ENCODE measurements at regions not wholly inside any gene's neighbourhood (a gene's known extent, or its start where the extent isn't known, plus 50 kb on each side); places are given as distances from the start of the nearest gene placed in this dataset.

- TF ChIP-seq HOXB6 (CRISPR knock-in tag; IDR thresholded peaks at IDR 0.05; ENCODE audit: borderline replicate concordance) (no peak), KLF13 (tag; IDR thresholded peaks at IDR 0.05; ENCODE audit: borderline replicate concordance, low read depth) (no peak)
Measured at GRCh38 chr3:27643355-27643754, 78.8 kb downstream of the EOMES start (continued).

- Histone ChIP-seq H3K4me2 (ENCODE audit: insufficient read depth, low read length) (no peak overlapping the region), H3K4me3 (no peak overlapping the region), H3K4me1 (replicated peaks in 1 of 2; ENCODE audit: control insufficient read depth in 2 of 2, insufficient read depth in 2 of 2, low read length in 2 of 2) (no peaks in the 10 kb centered on the region), H3K36me3 (ENCODE audit: control insufficient read depth, insufficient read depth, low read length) (no peaks in the 10 kb centered on the region), H3K79me2 (ENCODE audit: control insufficient read depth, insufficient read depth, low read length) (no peaks in the 10 kb centered on the region), H3K27me3 (ENCODE audit: control insufficient read depth in 2 of 2, insufficient read depth in 2 of 2, low read length in 2 of 2) (no peaks in the 10 kb centered on the region), H3K9ac (ENCODE audit: insufficient read depth in 1 of 2, low read depth in 2 of 2, low read length in 2 of 2) (no peak overlapping the region), H3K9me3 (replicated peaks; ENCODE audit: control insufficient read depth, insufficient read depth, low read depth, low read length) (no peaks in the 10 kb centered on the region), H2AFZ (ENCODE audit: low read depth, low read length) (no peak overlapping the region), H3K9me1 (ENCODE audit: control insufficient read depth, insufficient read depth, low read length) (no peaks in the 10 kb centered on the region), H4K20me1 (replicated peaks; ENCODE audit: control insufficient read depth, insufficient read depth, low read length) (no peaks in the 10 kb centered on the region), H3K27ac (ENCODE audit: extremely low read depth, low read depth, low read length) (no peak overlapping the region)
- in situ Hi-C loops (cut with MboI) (no loop called here), intact Hi-C loops (cut with micrococcal nuclease) (no loop called here)
- no peak for ATAC-seq
- FAIRE-seq: no peak
- CTCF ChIA-PET (ENCODE audit: low intra/inter-chr PET ratio): no interaction called here
- no peak for TF ChIP-seq HMG20B (CRISPR knock-in tag; IDR thresholded peaks at IDR 0.05)
- no peak for TF ChIP-seq RNF2 (IDR thresholded peaks at IDR 0.05)
- no peak for TF ChIP-seq CEBPB (tag; IDR thresholded peaks at IDR 0.05)
- TF ChIP-seq TCF15 (CRISPR knock-in tag; IDR thresholded peaks at IDR 0.05): no peak
- TF ChIP-seq ARID4B (CRISPR knock-in tag; IDR thresholded peaks at IDR 0.05): no peak
- no peak for TF ChIP-seq CREBBP (IDR thresholded peaks at IDR 0.05; ENCODE audit: low read depth, low read length)
- TF ChIP-seq ZNF316 (IDR thresholded peaks at IDR 0.05): no peak
- no peak for TF ChIP-seq TOE1 (IDR thresholded peaks at IDR 0.05; ENCODE audit: borderline replicate concordance)
- TF ChIP-seq TOE1 (CRISPR knock-in tag; IDR thresholded peaks at IDR 0.05; ENCODE audit: borderline replicate concordance, low read depth): no peak
- TF ChIP-seq ZNF280B (CRISPR knock-in tag; IDR thresholded peaks at IDR 0.05): no peak
- no peak for TF ChIP-seq TEAD4 (IDR thresholded peaks at IDR 0.05; ENCODE audit: low read length)
- no peak for TF ChIP-seq TEAD4 (CRISPR knock-in tag; IDR thresholded peaks at IDR 0.05; ENCODE audit: borderline replicate concordance)
- TF ChIP-seq ZNF696 (CRISPR knock-in tag; conservative IDR thresholded peaks at IDR 0.05): no peak
- TF ChIP-seq CHD4 (IDR thresholded peaks at IDR 0.05; ENCODE audit: insufficient read depth, insufficient replicate concordance, low read depth, low read length, poor library complexity, severe bottlenecking): no peak
- no peak for TF ChIP-seq MCM5 (IDR thresholded peaks at IDR 0.05; ENCODE audit: low read depth)
- POLR2A ChIA-PET: no interaction called here
- 1% methylated on average over 5 of the region's 5 CpGs for WGBS (ENCODE audit: insufficient coverage, low coverage, missing lambda C conversion rate)
- no peak for DNase-seq (ENCODE audit: extremely low read depth in 1 of 4, low spot score in 3 of 4)
- BruUV-seq (replicated peaks): no TSS peak
Measured at GRCh38 chr3:27642796-27643195, 79.3 kb downstream of the EOMES start.
